Keratinocyte (primary cell): ENCODE measurements at regions not wholly inside any gene's neighbourhood (a gene's known extent, or its start where the extent isn't known, plus 50 kb on each side); places are given as distances from the start of the nearest gene placed in this dataset.

ENCODE experiments used
- DNase-seq: peaks from one replicate; pipeline ENCODE4 v3.0.0-alpha.2; 2011; ENCODE audit warnings: low read depth, missing footprints, low spot score
- FAIRE-seq: peaks from 2 replicates; lab custom pipeline; 2011; peaks lifted over from hg19 to GRCh38; lab: Jason Lieb, UNC
- H2AFZ ChIP-seq: 2 replicates; pipeline ENCODE4 v1.6.0; 2012; ENCODE audit warnings: low read length, control low read depth, inconsistent platforms; ENCODE audit not compliant: control insufficient read depth
- H3K27ac ChIP-seq: 2 replicates; pipeline ENCODE4 v1.5.1; 2011; ENCODE audit warnings: low read length; ENCODE audit not compliant: control insufficient read depth, insufficient read depth
- H3K27me3 ChIP-seq: 3 replicates; pipeline ENCODE4 v1.6.0; 2011; ENCODE audit warnings: low read length; ENCODE audit not compliant: control insufficient read depth, insufficient read depth; ENCODE audit errors: extremely low read depth
- H3K36me3 ChIP-seq, 2 experiments: 2 replicates in 1 of 2; 3 replicates in 1 of 2; pipeline ENCODE4 v1.5.1; 2011; ENCODE audit warnings: low read length in 2 of 2, mild to moderate bottlenecking in 1 of 2; ENCODE audit not compliant: control insufficient read depth in 2 of 2, insufficient read depth in 2 of 2; ENCODE audit errors: extremely low read depth in 1 of 2
- H3K4me1 ChIP-seq: 3 replicates; pipeline ENCODE4 v1.5.1; 2011; ENCODE audit warnings: low read length; ENCODE audit not compliant: control insufficient read depth, insufficient read depth; ENCODE audit errors: extremely low read depth
- H3K4me2 ChIP-seq: 3 replicates; pipeline ENCODE4 v1.6.0; 2011; ENCODE audit warnings: low read depth, low read length; ENCODE audit not compliant: control insufficient read depth, insufficient read depth; ENCODE audit errors: extremely low read depth
- H3K4me3 ChIP-seq, 3 experiments: fragments of 200-600 bp in 1 of 3; sonication (generic) in 1 of 3; 2 replicates in 2 of 3; 3 replicates in 1 of 3; pipeline ENCODE4 v1.5.1; 2011 to 2016; ENCODE audit warnings: low read length in 3 of 3, mild to moderate bottlenecking in 3 of 3, control low read depth in 2 of 3, inconsistent platforms in 1 of 3, low read depth in 1 of 3, mixed read lengths in 1 of 3, mixed run types in 1 of 3, moderate library complexity in 1 of 3; ENCODE audit not compliant: control insufficient read depth in 2 of 3, insufficient read depth in 2 of 3; ENCODE audit errors: extremely low read depth in 1 of 3
- H3K79me2 ChIP-seq: 2 replicates; pipeline ENCODE4 v1.6.0; 2012; ENCODE audit warnings: low read length; ENCODE audit not compliant: control insufficient read depth, insufficient read depth
- H3K9ac ChIP-seq: 3 replicates; pipeline ENCODE4 v1.6.0; 2011; ENCODE audit warnings: low read length; ENCODE audit not compliant: control insufficient read depth, insufficient read depth; ENCODE audit errors: extremely low read depth
- H3K9me1 ChIP-seq: 3 replicates; pipeline ENCODE4 v1.6.0; 2011; ENCODE audit warnings: low read length; ENCODE audit not compliant: control insufficient read depth, insufficient read depth; ENCODE audit errors: extremely low read depth
- H3K9me3 ChIP-seq: 2 replicates; pipeline ENCODE4 v1.5.1; 2012; ENCODE audit warnings: low read depth, low read length; ENCODE audit not compliant: control insufficient read depth
- H4K20me1 ChIP-seq: 3 replicates; pipeline ENCODE4 v1.6.0; 2011; ENCODE audit warnings: low read length; ENCODE audit not compliant: control insufficient read depth, insufficient read depth; ENCODE audit errors: extremely low read depth
- CTCF ChIP-seq, 3 experiments: IDR thresholded peaks in 1 of 3; conservative IDR thresholded peaks in 1 of 3; optimal IDR thresholded peaks in 1 of 3; 2 replicates in 2 of 3; 3 replicates in 1 of 3; pipeline versions ENCODE3 to v1.5.1; 2011; ENCODE audit warnings: low read length in 3 of 3, mild to moderate bottlenecking in 3 of 3, moderate library complexity in 2 of 3, control low read depth in 1 of 3, inconsistent platforms in 1 of 3; ENCODE audit not compliant: insufficient read depth in 2 of 3; ENCODE audit errors: extremely low read depth in 1 of 3
- EZH2 ChIP-seq: IDR thresholded peaks from one replicate; pipeline ENCODE4 v1.6.1; 2012; ENCODE audit warnings: inconsistent platforms, mild to moderate bottlenecking, low read length, moderate library complexity
- dilution Hi-C: fragments of 300-500 bp; cut with MboI; formaldehyde crosslinking; loops from one replicate; pipeline ENCODE4 v1.7.0; 2020; ENCODE audit warnings: low sequenced_read_pairs; ENCODE audit not compliant: extremely low pct_ligation_motif_present

GRCh38 chr1:55882931-55883330 lies 667.8 kb upstream of the USP24 start:
- FAIRE-seq (no peak), DNase-seq (no peak)
- no peak for TF ChIP-seq EZH2
- TF ChIP-seq CTCF (optimal IDR thresholded peaks at IDR 0.05 in 1 of 3, IDR thresholded peaks at IDR 0.05 in 1 of 3, conservative IDR thresholded peaks at IDR 0.05 in 1 of 3; ENCODE audit: extremely low read depth in 1 of 3, insufficient read depth in 2 of 3, low read length in 3 of 3): no peak
- H3K36me3 ChIP-seq: no peaks in the 10 kb centered on the region
- dilution Hi-C loops: no loop called here
- H3K9ac ChIP-seq: no peak overlapping the region
- H3K9me3 ChIP-seq: no peaks in the 10 kb centered on the region
- H2AFZ ChIP-seq: no peak overlapping the region
- H3K4me2 ChIP-seq: no peak overlapping the region
- no peaks in the 10 kb centered on the region for H3K9me1 ChIP-seq
- no peak overlapping the region for H3K4me3 ChIP-seq
- H3K27ac ChIP-seq: no peak overlapping the region
- peaks cover 3% of the 10 kb centered on the region for H3K27me3 ChIP-seq
- no peaks in the 10 kb centered on the region for H3K79me2 ChIP-seq
- H3K4me1 ChIP-seq: no peaks in the 10 kb centered on the region
- H4K20me1 ChIP-seq: no peaks in the 10 kb centered on the region

- no peaks in the 10 kb centered on the region for H3K36me3 ChIP-seq
- TF ChIP-seq CTCF (optimal IDR thresholded peaks at IDR 0.05 in 1 of 3, IDR thresholded peaks at IDR 0.05 in 1 of 3, conservative IDR thresholded peaks at IDR 0.05 in 1 of 3; ENCODE audit: extremely low read depth in 1 of 3, insufficient read depth in 2 of 3, low read length in 3 of 3): no peak
- no peak for TF ChIP-seq EZH2
- no peak overlapping the region for H3K4me3 ChIP-seq
- no peaks in the 10 kb centered on the region for H3K4me1 ChIP-seq
- dilution Hi-C loops: no loop called here
- DNase-seq (no peak), FAIRE-seq (no peak)
- no peaks in the 10 kb centered on the region for H3K9me1 ChIP-seq
- no peaks in the 10 kb centered on the region for H3K27me3 ChIP-seq
- H3K9me3 ChIP-seq: no peaks in the 10 kb centered on the region
- H3K79me2 ChIP-seq: no peaks in the 10 kb centered on the region
- H2AFZ ChIP-seq: no peak overlapping the region
- no peak overlapping the region for H3K9ac ChIP-seq
- H4K20me1 ChIP-seq: no peaks in the 10 kb centered on the region
- H3K27ac ChIP-seq: no peak overlapping the region
- H3K4me2 ChIP-seq: no peak overlapping the region
Measured at GRCh38 chr1:55879346-55879745, 664.2 kb upstream of the USP24 start.
